ENCODE measurements at regions not wholly inside any gene's neighbourhood (a gene's known extent, or its start where the extent isn't known, plus 50 kb on each side); places are given as distances from the start of the nearest gene placed in this dataset.
"Not testable (repeated sequence)": the region's sequence is repeated elsewhere in the genome, so short reads cannot be mapped to it uniquely, and the experiment has no call there.

- not testable (repeated sequence) for DNase-seq, H3K9me3 Mint-ChIP-seq
Observed at GRCh38 chr9:41787270-41787669, 342.0 kb downstream of the CNTNAP3B start.

GRCh38 chr9:41784006-41784405 is 345.2 kb downstream of the CNTNAP3B start:
- H3K9me3 ChIP-seq (replicated peaks in 1 of 2; ENCODE audit: control insufficient read depth in 1 of 2, insufficient read depth in 1 of 2, low read length in 2 of 2) = not testable (repeated sequence)

More at GRCh38 chr9:41787270-41787669, 342.0 kb downstream of the CNTNAP3B start:
- H4K20me1 ChIP-seq (ENCODE audit: insufficient read depth, low read length); H3K36me3 ChIP-seq (replicated peaks in 1 of 2; ENCODE audit: control insufficient read depth in 1 of 2, insufficient read depth in 2 of 2, low read length in 2 of 2); H3K4me3 ChIP-seq (replicated peaks in 1 of 3; ENCODE audit: low read depth in 2 of 3, low read length in 3 of 3); H3K9me3 ChIP-seq (replicated peaks in 1 of 2; ENCODE audit: control insufficient read depth in 1 of 2, insufficient read depth in 1 of 2, low read length in 2 of 2); H3K27me3 Mint-ChIP-seq (ENCODE audit: low read depth in 3 of 3); H3K79me2 ChIP-seq (ENCODE audit: insufficient read depth, low read length); H3K4me2 ChIP-seq (replicated peaks; ENCODE audit: extremely low read depth, low read length, poor library complexity, severe bottlenecking); intact Hi-C loops (cut with micrococcal nuclease); H3K36me3 Mint-ChIP-seq; H3K27ac Mint-ChIP-seq; H3K27me3 ChIP-seq (ENCODE audit: control insufficient read depth in 2 of 2, insufficient read depth in 2 of 2, low read length in 2 of 2); H3K4me3 Mint-ChIP-seq; H3K27ac ChIP-seq (ENCODE audit: low read depth in 1 of 2, low read length in 2 of 2); H3K9ac ChIP-seq (ENCODE audit: insufficient read depth, low read length, poor library complexity, severe bottlenecking); H2AFZ ChIP-seq (ENCODE audit: insufficient read depth, low read depth, low read length, poor library complexity, severe bottlenecking): not testable (repeated sequence)
- H3K4me1 Mint-ChIP-seq = peaks cover 18% of the 10 kb centered on the region
- no CpG with 5 or more reads among the region's 3 CpGs for WGBS (ENCODE audit: insufficient coverage)
- H3K4me1 ChIP-seq (ENCODE audit: control insufficient read depth in 1 of 2, insufficient read depth in 2 of 2, low read length in 2 of 2) = peaks cover 17 to 27% of the 10 kb centered on the region in 2 donors

GRCh38 chr9:41783070-41783810 is 346.0 kb downstream of the CNTNAP3B start:
- H3K9me3 ChIP-seq (replicated peaks in 1 of 2; ENCODE audit: control insufficient read depth in 1 of 2, insufficient read depth in 1 of 2, low read length in 2 of 2); H4K20me1 ChIP-seq (ENCODE audit: insufficient read depth, low read length); DNase-seq; H3K4me1 Mint-ChIP-seq; H3K79me2 ChIP-seq (ENCODE audit: insufficient read depth, low read length); H2AFZ ChIP-seq (ENCODE audit: insufficient read depth, low read depth, low read length, poor library complexity, severe bottlenecking); H3K36me3 Mint-ChIP-seq; H3K27ac Mint-ChIP-seq; H3K4me2 ChIP-seq (replicated peaks; ENCODE audit: extremely low read depth, low read length, poor library complexity, severe bottlenecking); H3K4me1 ChIP-seq (ENCODE audit: control insufficient read depth in 1 of 2, insufficient read depth in 2 of 2, low read length in 2 of 2); H3K4me3 Mint-ChIP-seq; H3K9me3 Mint-ChIP-seq; intact Hi-C loops (cut with micrococcal nuclease); H3K27ac ChIP-seq (ENCODE audit: low read depth in 1 of 2, low read length in 2 of 2); H3K36me3 ChIP-seq (replicated peaks in 1 of 2; ENCODE audit: control insufficient read depth in 1 of 2, insufficient read depth in 2 of 2, low read length in 2 of 2); H3K27me3 ChIP-seq (ENCODE audit: control insufficient read depth in 2 of 2, insufficient read depth in 2 of 2, low read length in 2 of 2); H3K9ac ChIP-seq (ENCODE audit: insufficient read depth, low read length, poor library complexity, severe bottlenecking); H3K27me3 Mint-ChIP-seq (ENCODE audit: low read depth in 3 of 3); H3K4me3 ChIP-seq (replicated peaks in 1 of 3; ENCODE audit: low read depth in 2 of 3, low read length in 3 of 3): not testable (repeated sequence)
- no CpG with 5 or more reads among the region's 29 CpGs for WGBS (ENCODE audit: insufficient coverage)

More at GRCh38 chr9:41784006-41784405, 345.2 kb downstream of the CNTNAP3B start:
- H3K4me3 ChIP-seq (replicated peaks in 1 of 3; ENCODE audit: low read depth in 2 of 3, low read length in 3 of 3); H3K79me2 ChIP-seq (ENCODE audit: insufficient read depth, low read length); H3K27me3 Mint-ChIP-seq (ENCODE audit: low read depth in 3 of 3); H3K9ac ChIP-seq (ENCODE audit: insufficient read depth, low read length, poor library complexity, severe bottlenecking); H3K27ac ChIP-seq (ENCODE audit: low read depth in 1 of 2, low read length in 2 of 2); H3K36me3 Mint-ChIP-seq; H3K9me3 Mint-ChIP-seq; H3K4me1 ChIP-seq (ENCODE audit: control insufficient read depth in 1 of 2, insufficient read depth in 2 of 2, low read length in 2 of 2); H4K20me1 ChIP-seq (ENCODE audit: insufficient read depth, low read length); H3K4me1 Mint-ChIP-seq; H3K36me3 ChIP-seq (replicated peaks in 1 of 2; ENCODE audit: control insufficient read depth in 1 of 2, insufficient read depth in 2 of 2, low read length in 2 of 2); H3K4me3 Mint-ChIP-seq; H3K4me2 ChIP-seq (replicated peaks; ENCODE audit: extremely low read depth, low read length, poor library complexity, severe bottlenecking); intact Hi-C loops (cut with micrococcal nuclease); H3K27me3 ChIP-seq (ENCODE audit: control insufficient read depth in 2 of 2, insufficient read depth in 2 of 2, low read length in 2 of 2); H2AFZ ChIP-seq (ENCODE audit: insufficient read depth, low read depth, low read length, poor library complexity, severe bottlenecking); DNase-seq: not testable (repeated sequence)
- 100% methylated on average over 1 of the region's 9 CpGs for WGBS (ENCODE audit: insufficient coverage)
- H3K27ac Mint-ChIP-seq = peak overlapping the region in 1 of 7 donors; percentile 57

- H3K27me3 Mint-ChIP-seq (ENCODE audit: low read depth in 3 of 3); H3K79me2 ChIP-seq (ENCODE audit: insufficient read depth, low read length); H3K4me3 Mint-ChIP-seq; H3K9ac ChIP-seq (ENCODE audit: insufficient read depth, low read length, poor library complexity, severe bottlenecking); H3K9me3 Mint-ChIP-seq; H3K27ac Mint-ChIP-seq; H2AFZ ChIP-seq (ENCODE audit: insufficient read depth, low read depth, low read length, poor library complexity, severe bottlenecking); H3K36me3 ChIP-seq (replicated peaks in 1 of 2; ENCODE audit: control insufficient read depth in 1 of 2, insufficient read depth in 2 of 2, low read length in 2 of 2); H3K4me1 Mint-ChIP-seq; H4K20me1 ChIP-seq (ENCODE audit: insufficient read depth, low read length); DNase-seq; H3K4me1 ChIP-seq (ENCODE audit: control insufficient read depth in 1 of 2, insufficient read depth in 2 of 2, low read length in 2 of 2); H3K9me3 ChIP-seq (replicated peaks in 1 of 2; ENCODE audit: control insufficient read depth in 1 of 2, insufficient read depth in 1 of 2, low read length in 2 of 2); H3K4me3 ChIP-seq (replicated peaks in 1 of 3; ENCODE audit: low read depth in 2 of 3, low read length in 3 of 3); H3K27me3 ChIP-seq (ENCODE audit: control insufficient read depth in 2 of 2, insufficient read depth in 2 of 2, low read length in 2 of 2); H3K4me2 ChIP-seq (replicated peaks; ENCODE audit: extremely low read depth, low read length, poor library complexity, severe bottlenecking); intact Hi-C loops (cut with micrococcal nuclease); H3K27ac ChIP-seq (ENCODE audit: low read depth in 1 of 2, low read length in 2 of 2); H3K36me3 Mint-ChIP-seq: not testable (repeated sequence)
- WGBS (ENCODE audit: insufficient coverage) = 100% methylated on average over 2 of the region's 2 CpGs
Observed at GRCh38 chr9:41781899-41782298, 347.3 kb downstream of the CNTNAP3B start.
